ENCODE measurements at regions not wholly inside any gene's neighbourhood (a gene's known extent, or its start where the extent isn't known, plus 50 kb on each side); places are given as distances from the start of the nearest gene placed in this dataset.

- no peak for DNase-seq (ENCODE audit: low spot score)
Observed at GRCh38 chr3:5270666-5271371, 83.3 kb downstream of the EDEM1 start.

- no peak for DNase-seq (ENCODE audit: low spot score)
Observed at GRCh38 chr3:5271372-5271683, 83.8 kb downstream of the EDEM1 start.

- DNase-seq (ENCODE audit: low spot score) = no peak
Observed at GRCh38 chr3:5272387-5272786, 84.9 kb downstream of the EDEM1 start.

- DNase-seq (ENCODE audit: low spot score) = no peak
Observed at GRCh38 chr3:5274091-5274490, 86.6 kb downstream of the EDEM1 start.

GRCh38 chr3:5275529-5275928, 88.0 kb downstream of the EDEM1 start:
- no peak for DNase-seq (ENCODE audit: low spot score)

GRCh38 chr3:5276934-5277333, 89.4 kb downstream of the EDEM1 start:
- DNase-seq (ENCODE audit: low spot score) = no peak

- no peak for DNase-seq (ENCODE audit: low spot score)
Observed at GRCh38 chr3:5277612-5278236, 90.2 kb downstream of the EDEM1 start.

- DNase-seq (ENCODE audit: low spot score) = no peak
Observed at GRCh38 chr3:5278666-5279065, 91.2 kb downstream of the EDEM1 start.

GRCh38 chr3:5282703-5283102, 95.2 kb downstream of the EDEM1 start:
- no peak for DNase-seq (ENCODE audit: low spot score)

- DNase-seq (ENCODE audit: low spot score) = no peak
Observed at GRCh38 chr3:5285439-5285838, 97.9 kb downstream of the EDEM1 start.

GRCh38 chr3:5290915-5291314, 103.4 kb downstream of the EDEM1 start:
- DNase-seq (ENCODE audit: low spot score) = no peak

GRCh38 chr3:5292512-5292911, 105.0 kb downstream of the EDEM1 start:
- no peak for DNase-seq (ENCODE audit: low spot score)

- DNase-seq (ENCODE audit: low spot score) = no peak
Observed at GRCh38 chr3:5293207-5293606, 105.7 kb downstream of the EDEM1 start.

GRCh38 chr3:5294356-5294755, 106.8 kb downstream of the EDEM1 start:
- no peak for DNase-seq (ENCODE audit: low spot score)

GRCh38 chr3:5295191-5295690, 107.7 kb downstream of the EDEM1 start:
- DNase-seq (ENCODE audit: low spot score) = no peak

GRCh38 chr3:5296362-5296761, 108.9 kb downstream of the EDEM1 start:
- no peak for DNase-seq (ENCODE audit: low spot score)

GRCh38 chr3:5297895-5298294, 110.4 kb downstream of the EDEM1 start:
- no peak for DNase-seq (ENCODE audit: low spot score)

GRCh38 chr3:5298453-5298852, 110.9 kb downstream of the EDEM1 start:
- DNase-seq (ENCODE audit: low spot score) = no peak

GRCh38 chr3:5299161-5299560, 111.7 kb downstream of the EDEM1 start:
- no peak for DNase-seq (ENCODE audit: low spot score)

GRCh38 chr3:5300638-5301037, 113.1 kb downstream of the EDEM1 start:
- no peak for DNase-seq (ENCODE audit: low spot score)

GRCh38 chr3:5301651-5302297, 114.3 kb downstream of the EDEM1 start:
- DNase-seq (ENCODE audit: low spot score) = no peak

- DNase-seq (ENCODE audit: low spot score) = no peak
Observed at GRCh38 chr3:5302661-5303060, 115.2 kb downstream of the EDEM1 start.

GRCh38 chr3:5304188-5304587, 116.7 kb downstream of the EDEM1 start:
- DNase-seq (ENCODE audit: low spot score) = no peak

Data from CD4-positive, alpha-beta T cell treated with Interleukin-2 at 100 ng/mL for 4 hours (primary cell).